Mucosa of descending colon (tissue), 3 donors: ENCODE measurements at regions not wholly inside any gene's neighbourhood (a gene's known extent, or its start where the extent isn't known, plus 50 kb on each side); places are given as distances from the start of the nearest gene placed in this dataset.

Experiments
- ATAC-seq: fragments of 200-7000 bp; cut with Tn5 transposase; one replicate; pipeline ENCODE4 v1.9.1; 2020; ENCODE audit warnings: mild to moderate bottlenecking, moderate library complexity
- DNase-seq, 3 donors: peaks; one replicate each; pipeline ENCODE4 v3.0.0-alpha.2; 2020
- H3K36me3 ChIP-seq: fragments of 200-600 bp; one replicate; pipeline ENCODE4 v1.8.0; 2021; ENCODE audit warnings: low read depth, mild to moderate bottlenecking
- H3K4me1 ChIP-seq: fragments of 200-600 bp; one replicate; pipeline ENCODE4 v1.8.0; 2021; ENCODE audit warnings: low read depth, mild to moderate bottlenecking
- H3K4me3 ChIP-seq: fragments of 200-600 bp; one replicate; pipeline ENCODE4 v1.8.0; 2021; ENCODE audit warnings: mild to moderate bottlenecking
- H3K9me3 ChIP-seq: fragments of 200-600 bp; one replicate; pipeline ENCODE4 v1.8.0; 2021; ENCODE audit warnings: mild to moderate bottlenecking
- CTCF ChIP-seq: fragments of 200-600 bp; IDR thresholded peaks from one replicate; pipeline ENCODE4 v1.8.0; 2022; ENCODE audit warnings: antibody characterized with exemption, mild to moderate bottlenecking
- intact Hi-C, 2 donors: fragments of 100-400 bp; cut with DNase I in 1 of 2; cut with micrococcal nuclease in 1 of 2; formaldehyde crosslinking; loops; one replicate each; pipeline versions ENCODE4 v1.11.0 to v1.11.1; 2022; cut with DNase I, micrococcal nuclease
- donor health status: DM: no; HTN: no; CAD: no; lungs with moderate emphysema.
- donor health status: DM: no; HTN: no; CAD: no.
- donor health status: DM: no; HTN: yes; CAD: no.

- ATAC-seq: no peak
- Histone ChIP-seq H3K4me1 (peaks cover 5% of the 10 kb centered on the region), H3K36me3 (no peaks in the 10 kb centered on the region), H3K9me3 (no peaks in the 10 kb centered on the region), H3K4me3 (no peak overlapping the region)
- intact Hi-C loops: no loop called here
- no peak for TF ChIP-seq CTCF
- DNase-seq: peak in 1 of 3 donors; percentile 33
Measured at GRCh38 chr7:1359681-1360485, 99.4 kb downstream of the MICALL2 start.

DNA sequence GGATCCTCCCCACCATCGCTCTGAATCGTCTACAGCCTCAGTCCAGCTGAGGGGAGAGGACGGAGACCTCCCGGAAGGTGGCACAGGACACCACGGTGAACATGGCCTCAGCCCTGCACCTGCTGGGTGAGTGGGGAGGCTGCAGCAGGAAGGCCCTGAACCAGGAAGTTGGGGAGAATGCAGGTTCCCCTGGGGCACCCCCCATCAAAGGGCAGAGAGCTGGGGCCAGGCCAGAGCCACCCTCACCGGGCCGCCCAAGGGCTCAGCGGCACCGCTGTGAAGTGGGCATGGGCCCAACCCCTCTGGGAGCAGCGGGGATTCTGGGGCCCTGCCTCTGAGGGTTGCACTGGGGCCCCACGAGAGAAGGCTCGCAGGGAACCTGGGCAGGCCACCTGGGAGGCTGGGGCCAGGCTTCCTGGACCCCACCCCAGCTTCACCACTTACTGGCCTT, 98.7 kb downstream of the MICALL2 start:
- no peaks in the 10 kb centered on the region for H3K36me3 ChIP-seq
- no peak for ATAC-seq
- H3K4me3 ChIP-seq: no peak overlapping the region
- H3K9me3 ChIP-seq: no peaks in the 10 kb centered on the region
- no peak for TF ChIP-seq CTCF
- intact Hi-C loops: no loop called here
- no peaks in the 10 kb centered on the region for H3K4me1 ChIP-seq
- DNase-seq: peak in 1 of 3 donors; percentile 35

- intact Hi-C loops: no loop called here
- Histone ChIP-seq H3K9me3 (peaks cover 2% of the 10 kb centered on the region), H3K36me3 (no peaks in the 10 kb centered on the region), H3K4me1 (no peaks in the 10 kb centered on the region), H3K4me3 (no peak overlapping the region)
- ATAC-seq (no peak), DNase-seq (peak in 1 of 3 donors; percentile 15)
- TF ChIP-seq CTCF: no peak
Measured at GRCh38 chr7:1361016-1361755, 98.1 kb downstream of the MICALL2 start.

GRCh38 chr7:1361756-1362125, 97.5 kb downstream of the MICALL2 start:
- H3K9me3 ChIP-seq: peaks cover 2% of the 10 kb centered on the region
- no peaks in the 10 kb centered on the region for H3K4me1 ChIP-seq
- no peak overlapping the region for H3K4me3 ChIP-seq
- H3K36me3 ChIP-seq: no peaks in the 10 kb centered on the region
- intact Hi-C loops: no loop called here
- no peak for TF ChIP-seq CTCF
- DNase-seq (peak in 1 of 3 donors; percentile 20), ATAC-seq (no peak)

GRCh38 chr7:1362301-1362700, 97.0 kb downstream of the MICALL2 start:
- intact Hi-C loops: no loop called here
- ATAC-seq (no peak), DNase-seq (peak in 1 of 3 donors; percentile 33)
- no peaks in the 10 kb centered on the region for H3K4me1 ChIP-seq
- peaks cover 2% of the 10 kb centered on the region for H3K9me3 ChIP-seq
- TF ChIP-seq CTCF: no peak
- H3K4me3 ChIP-seq: no peak overlapping the region
- H3K36me3 ChIP-seq: no peaks in the 10 kb centered on the region
